ENCODE measurements at regions not wholly inside any gene's neighbourhood (a gene's known extent, or its start where the extent isn't known, plus 50 kb on each side); places are given as distances from the start of the nearest gene placed in this dataset.

- no peak for TF ChIP-seq CTCF (IDR thresholded peaks at IDR 0.05; ENCODE audit: borderline replicate concordance, control extremely low read depth, extremely low read depth, insufficient read depth, missing control alignments)
- no peak for DNase-seq (ENCODE audit: low spot score)
- in situ Hi-C loops (cut with MboI; ENCODE audit: low sequenced_read_pairs, unreplicated experiment) = no loop called here
These were observed 129.0 kb downstream of the GPAM start for GRCh38 chr10:112054516-112054915.

DNA sequence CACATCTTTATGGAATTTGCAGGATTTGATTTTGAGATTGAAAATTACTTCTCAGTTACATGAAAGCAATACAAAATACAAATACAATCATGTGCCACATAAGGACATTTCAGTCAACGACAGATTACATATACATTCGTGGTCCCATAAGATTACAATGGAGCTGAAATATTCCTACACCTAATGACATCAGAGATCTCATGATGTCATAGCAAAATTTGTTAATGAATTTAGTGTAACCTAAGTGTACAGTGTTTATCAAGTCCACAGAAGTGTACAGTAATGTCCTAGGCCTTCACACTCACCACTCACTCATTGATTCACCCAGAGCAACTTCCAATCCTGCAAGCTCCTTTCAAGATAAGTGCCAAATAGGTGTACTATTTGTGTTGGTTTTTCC lies 126.5 kb downstream of the GPAM start:
- no peak for DNase-seq (ENCODE audit: low spot score)
- TF ChIP-seq CTCF (IDR thresholded peaks at IDR 0.05; ENCODE audit: borderline replicate concordance, control extremely low read depth, extremely low read depth, insufficient read depth, missing control alignments) = no peak
- in situ Hi-C loops (cut with MboI; ENCODE audit: low sequenced_read_pairs, unreplicated experiment) = no loop called here

- TF ChIP-seq CTCF (IDR thresholded peaks at IDR 0.05; ENCODE audit: borderline replicate concordance, control extremely low read depth, extremely low read depth, insufficient read depth, missing control alignments) = no peak
- in situ Hi-C loops (cut with MboI; ENCODE audit: low sequenced_read_pairs, unreplicated experiment) = no loop called here
- no peak for DNase-seq (ENCODE audit: low spot score)
These were observed 124.3 kb downstream of the GPAM start for GRCh38 chr10:112059220-112059619.

GRCh38 chr10:112071596-112072133 lies 111.9 kb downstream of the GPAM start:
- TF ChIP-seq CTCF (IDR thresholded peaks at IDR 0.05; ENCODE audit: borderline replicate concordance, control extremely low read depth, extremely low read depth, insufficient read depth, missing control alignments) = no peak
- no peak for DNase-seq (ENCODE audit: low spot score)
- in situ Hi-C loops (cut with MboI; ENCODE audit: low sequenced_read_pairs, unreplicated experiment) = no loop called here

DNA sequence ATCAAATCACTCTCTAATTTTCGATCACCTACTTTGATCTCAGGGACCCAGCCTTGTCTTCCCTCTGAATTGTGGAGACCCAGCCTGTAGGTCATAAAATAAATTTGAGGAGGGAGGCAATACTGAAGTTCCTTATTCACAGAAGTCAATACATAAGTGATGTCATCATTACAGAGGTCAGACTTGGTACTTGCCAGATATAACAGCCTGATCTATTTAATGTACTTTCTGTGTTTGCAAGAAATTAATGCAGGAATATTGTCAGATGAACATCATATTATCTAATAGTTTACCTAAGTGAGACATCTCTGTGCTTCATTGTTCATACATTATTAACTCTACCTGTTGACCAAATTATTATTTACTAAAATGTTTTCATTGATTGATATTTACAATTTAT lies 105.6 kb downstream of the GPAM start:
- in situ Hi-C loops (cut with MboI; ENCODE audit: low sequenced_read_pairs, unreplicated experiment) = no loop called here
- no peak for TF ChIP-seq CTCF (IDR thresholded peaks at IDR 0.05; ENCODE audit: borderline replicate concordance, control extremely low read depth, extremely low read depth, insufficient read depth, missing control alignments)
- DNase-seq (ENCODE audit: low spot score) = no peak

- no peak for DNase-seq (ENCODE audit: low spot score)
- TF ChIP-seq CTCF (IDR thresholded peaks at IDR 0.05; ENCODE audit: borderline replicate concordance, control extremely low read depth, extremely low read depth, insufficient read depth, missing control alignments) = no peak
- in situ Hi-C loops (cut with MboI; ENCODE audit: low sequenced_read_pairs, unreplicated experiment) = no loop called here
These were observed 103.3 kb downstream of the GPAM start for GRCh38 chr10:112080231-112080630.

GRCh38 chr10:112082120-112082519 lies 101.4 kb downstream of the GPAM start:
- no peak for DNase-seq (ENCODE audit: low spot score)
- TF ChIP-seq CTCF (IDR thresholded peaks at IDR 0.05; ENCODE audit: borderline replicate concordance, control extremely low read depth, extremely low read depth, insufficient read depth, missing control alignments) = no peak
- in situ Hi-C loops (cut with MboI; ENCODE audit: low sequenced_read_pairs, unreplicated experiment) = no loop called here

All from GM13976 (cell line).